PC-3 (cell line): ENCODE measurements at regions not wholly inside any gene's neighbourhood (a gene's known extent, or its start where the extent isn't known, plus 50 kb on each side); places are given as distances from the start of the nearest gene placed in this dataset.

ENCODE experiments used
- CTCF ChIP-seq: fragments of 300-600 bp; sonication (generic); conservative IDR thresholded peaks from 2 replicates; pipeline ENCODE4 v1.5.1; 2017; ENCODE audit warnings: antibody characterized with exemption, low read depth, mild to moderate bottlenecking, low read length
- EZH2 ChIP-seq: fragments of 300-600 bp; sonication (generic); IDR thresholded peaks from one replicate; pipeline ENCODE4 v1.6.1; 2017; ENCODE audit warnings: antibody characterized with exemption, mild to moderate bottlenecking, low read length; ENCODE audit not compliant: unreplicated experiment
- EZH2phosphoT487 ChIP-seq: fragments of 300-600 bp; sonication (generic); IDR thresholded peaks from 2 replicates; pipeline ENCODE4 v1.6.1; 2018; ENCODE audit warnings: mild to moderate bottlenecking, antibody characterized with exemption, low read length, borderline replicate concordance

- TF ChIP-seq CTCF (no peak), EZH2 (no peak), EZH2phosphoT487 (no peak)
Measured at GRCh38 chr1:37105911-37106310, 71.6 kb upstream of the GRIK3 start.
